HCT116 (cell line): ENCODE measurements at regions not wholly inside any gene's neighbourhood (a gene's known extent, or its start where the extent isn't known, plus 50 kb on each side); places are given as distances from the start of the nearest gene placed in this dataset.
A peak's percentile ranks its signal among the peaks of the same experiment; 100 is the strongest.

ENCODE experiments used
- ATAC-seq: fragments of 200-7000 bp; cut with Tn5 transposase; 2 replicates; pipeline ENCODE4 v1.9.1; 2020; ENCODE audit warnings: mild to moderate bottlenecking, moderate library complexity
- BruUV-seq: library from RNA; stranded (reverse); fragments of 400-500 nt; replicated peaks from 2 replicates; lab custom pipeline; 2021; lab: Mats Ljungman, UMichigan
- CTCF ChIA-PET: fragments of 300-600 bp; sonication (Branson Sonifier 250); formaldehyde crosslinking; loops from one replicate; lab custom pipeline; 2021; ENCODE audit warnings: antibody characterized with exemption; lab: Charles Lee
- POLR2A ChIA-PET: fragments of 300-600, 350-600 bp; sonication (Branson Sonifier 250); formaldehyde crosslinking; loops from one replicate; lab custom pipeline; 2021; ENCODE audit warnings: antibody characterized with exemption; lab: Charles Lee
- RAD21 ChIA-PET, 2 experiments: fragments of 300-600 bp; sonication (Branson Sonifier 250); formaldehyde crosslinking; loops; one replicate each; lab custom pipeline; 2023; ENCODE audit warnings: low total read pairs in 2 of 2; ENCODE audit not compliant: uncharacterized antibody in 2 of 2, unreplicated experiment in 2 of 2, low non-redundant PET in 1 of 2; lab: Charles Lee
- DNase-seq: peaks from one replicate; pipeline ENCODE4 v3.0.0-alpha.2; 2010; ENCODE audit warnings: low read depth, low spot score
- H2AFZ ChIP-seq: fragments of 200-600 bp; shearing (Covaris generic), sonication (generic); 2 replicates; pipeline ENCODE4 v1.6.1; 2017; ENCODE audit warnings: low read depth, mixed run types, mixed read lengths, antibody characterized with exemption, low read length; ENCODE audit not compliant: poor library complexity, severe bottlenecking
- H3K27ac ChIP-seq: 2 replicates; pipeline ENCODE4 v1.5.1; 2012; ENCODE audit warnings: low read depth, low read length
- H3K27me3 ChIP-seq: fragments of 200-600 bp; sonication (generic); 2 replicates; pipeline ENCODE4 v1.6.1; 2016; ENCODE audit warnings: mixed run types, low read length, mixed read lengths; ENCODE audit not compliant: insufficient read depth
- H3K36me3 ChIP-seq, 2 experiments: fragments of 200-500 bp in 1 of 2; fragments of 200-600 bp in 1 of 2; sonication (Bioruptor generic) in 1 of 2; sonication (generic) in 1 of 2; 2 replicates each; pipeline versions ENCODE4 v1.5.1 to v1.6.1; 2014 to 2016; ENCODE audit warnings: low read length in 2 of 2, inconsistent platforms in 1 of 2, mixed read lengths in 1 of 2, mixed run types in 1 of 2; ENCODE audit not compliant: insufficient read depth in 2 of 2, control insufficient read depth in 1 of 2
- H3K4me1 ChIP-seq, 2 experiments: fragments of 200-600 bp in 1 of 2; sonication (generic) in 1 of 2; 2 replicates each; pipeline versions ENCODE4 v1.5.1 to v1.6.1; 2012 to 2017; ENCODE audit warnings: low read length in 2 of 2, inconsistent platforms in 1 of 2, mild to moderate bottlenecking in 1 of 2, mixed read lengths in 1 of 2, mixed run types in 1 of 2, moderate library complexity in 1 of 2; ENCODE audit not compliant: insufficient read depth in 2 of 2, control insufficient read depth in 1 of 2
- H3K4me2 ChIP-seq: fragments of 200-600 bp; sonication (generic); 2 replicates; pipeline ENCODE4 v1.6.1; 2017; ENCODE audit warnings: mixed run types, low read length, mixed read lengths
- H3K4me3 ChIP-seq, 2 experiments: fragments of 200-600 bp in 1 of 2; sonication (generic) in 1 of 2; replicated peaks in 1 of 2; 2 replicates each; pipeline ENCODE4 v1.5.1; 2011 to 2016; ENCODE audit warnings: low read length in 2 of 2, control low read depth in 1 of 2, low read depth in 1 of 2, mild to moderate bottlenecking in 1 of 2, mixed read lengths in 1 of 2, mixed run types in 1 of 2
- H3K79me2 ChIP-seq: fragments of 200-600 bp; sonication (generic); 2 replicates; pipeline ENCODE4 v1.6.1; 2017; ENCODE audit warnings: mild to moderate bottlenecking, mixed run types, low read length, moderate library complexity, mixed read lengths; ENCODE audit not compliant: insufficient read depth
- H3K9ac ChIP-seq: fragments of 200-600 bp; sonication (generic); 2 replicates; pipeline ENCODE4 v1.6.1; 2016; ENCODE audit warnings: low read length, mixed read lengths
- H3K9me2 ChIP-seq: fragments of 200-600 bp; sonication (generic), shearing (Covaris generic); 2 replicates; pipeline ENCODE4 v1.6.1; 2017; ENCODE audit warnings: mixed run types, mild to moderate bottlenecking, moderate library complexity; ENCODE audit not compliant: insufficient read depth
- H3K9me3 ChIP-seq, 2 experiments: fragments of 200-500 bp in 1 of 2; fragments of 200-600 bp in 1 of 2; sonication (Bioruptor generic) in 1 of 2; sonication (generic) in 1 of 2; 2 replicates each; pipeline ENCODE4 v1.6.1; 2014 to 2017; ENCODE audit warnings: low read length in 2 of 2, mixed read lengths in 2 of 2, inconsistent platforms in 1 of 2, low read depth in 1 of 2, mild to moderate bottlenecking in 1 of 2, mixed run types in 1 of 2, moderate library complexity in 1 of 2; ENCODE audit not compliant: control insufficient read depth in 1 of 2, insufficient read depth in 1 of 2
- H4K20me1 ChIP-seq: fragments of 200-600 bp; sonication (generic), shearing (Covaris generic); 2 replicates; pipeline ENCODE4 v1.6.1; 2017; ENCODE audit warnings: mixed run types, mild to moderate bottlenecking, moderate library complexity; ENCODE audit not compliant: insufficient read depth
- CTCF ChIP-seq, 3 experiments: fragments of 200-600 bp in 1 of 3; sonication (generic) in 1 of 3; IDR thresholded peaks in 2 of 3; conservative IDR thresholded peaks in 1 of 3; 2 replicates each; pipeline ENCODE4 v1.5.1; 2012 to 2017; ENCODE audit warnings: low read depth in 2 of 3, low read length in 2 of 3, antibody characterized with exemption in 1 of 3, borderline replicate concordance in 1 of 3, control low read depth in 1 of 3, mild to moderate bottlenecking in 1 of 3, mixed read lengths in 1 of 3, mixed run types in 1 of 3, moderate library complexity in 1 of 3; ENCODE audit not compliant: insufficient read depth in 1 of 3
- ELF1 ChIP-seq: IDR thresholded peaks from 2 replicates; pipeline ENCODE4 v1.6.1; 2012; ENCODE audit warnings: low read depth, borderline replicate concordance
- FOSL1 ChIP-seq: IDR thresholded peaks from 2 replicates; pipeline ENCODE4 v1.6.1; 2012; ENCODE audit warnings: low read depth
- POLR2A ChIP-seq: IDR thresholded peaks from 2 replicates; pipeline ENCODE4 v1.7.0; 2011; ENCODE audit warnings: borderline replicate concordance; ENCODE audit not compliant: insufficient read depth, insufficient read length; ENCODE audit errors: extremely low read depth
- POLR2AphosphoS5 ChIP-seq: IDR thresholded peaks from 2 replicates; pipeline ENCODE4 v1.6.1; 2011; ENCODE audit warnings: mild to moderate bottlenecking, low read depth, low read length, moderate library complexity
- RAD21 ChIP-seq: IDR thresholded peaks from 2 replicates; pipeline ENCODE4 v1.6.1; 2012; ENCODE audit warnings: low read depth, mild to moderate bottlenecking
- REST ChIP-seq: IDR thresholded peaks from 2 replicates; pipeline ENCODE4 v1.6.1; 2012; ENCODE audit warnings: low read depth
- SRF ChIP-seq: IDR thresholded peaks from 2 replicates; pipeline ENCODE4 v1.6.1; 2012; ENCODE audit warnings: low read depth
- ZBTB33 ChIP-seq: IDR thresholded peaks from 2 replicates; pipeline ENCODE4 v1.6.1; 2011; ENCODE audit warnings: mild to moderate bottlenecking, low read length, moderate library complexity; ENCODE audit not compliant: insufficient replicate concordance; ENCODE audit errors: extremely low read depth
- ZFX ChIP-seq: fragments of 450-650 bp; IDR thresholded peaks from 2 replicates; pipeline ENCODE4 v1.6.1; 2017
- intact Hi-C: fragments of 100-400 bp; cut with micrococcal nuclease; formaldehyde crosslinking; loops from 2 replicates; pipeline ENCODE4 v1.10.0; 2022

GRCh38 chr2:160784034-160784433 lies 290.4 kb upstream of the RBMS1 start:
- Histone ChIP-seq H3K4me3 (no peak overlapping the region), H3K4me1 (no peaks in the 10 kb centered on the region), H2AFZ (no peak overlapping the region), H3K79me2 (no peaks in the 10 kb centered on the region), H3K27me3 (no peaks in the 10 kb centered on the region), H3K9ac (no peak overlapping the region), H3K36me3 (no peaks in the 10 kb centered on the region), H3K9me3 (no peaks in the 10 kb centered on the region), H4K20me1 (no peaks in the 10 kb centered on the region), H3K4me2 (no peak overlapping the region), H3K27ac (no peak overlapping the region), H3K9me2 (no peaks in the 10 kb centered on the region)
- ChIA-PET RAD21 (no interaction called here), POLR2A (no interaction called here), CTCF (no interaction called here)
- TF ChIP-seq POLR2AphosphoS5 (no peak), CTCF (IDR thresholded peaks at IDR 0.05 in 2 of 3, conservative IDR thresholded peaks at IDR 0.05 in 1 of 3; ENCODE audit: borderline replicate concordance in 1 of 3, insufficient read depth in 1 of 3, low read depth in 2 of 3, low read length in 2 of 3) (peak; percentile 29 to 36 (median 32); a peak in 3 of 6 replicates), RAD21 (peak; percentile 24; the same call in 1 of the 2 replicates), ZBTB33 (no peak)
- intact Hi-C loops, result no loop called here
- no TSS peak for BruUV-seq
- ATAC-seq (peak; percentile 70), DNase-seq (peak; percentile 1)

- Histone ChIP-seq H3K9me3 (no peaks in the 10 kb centered on the region), H3K9me2 (no peaks in the 10 kb centered on the region), H2AFZ (no peak overlapping the region), H3K9ac (no peak overlapping the region), H3K4me1 (no peaks in the 10 kb centered on the region), H4K20me1 (no peaks in the 10 kb centered on the region), H3K36me3 (no peaks in the 10 kb centered on the region), H3K4me3 (no peak overlapping the region), H3K4me2 (no peak overlapping the region), H3K79me2 (no peaks in the 10 kb centered on the region), H3K27ac (no peak overlapping the region), H3K27me3 (no peaks in the 10 kb centered on the region)
- ATAC-seq, result no peak
- intact Hi-C loops, result no loop called here
- RAD21 ChIA-PET, result no interaction called here
- CTCF ChIA-PET, result no interaction called here
- no peak for DNase-seq
- BruUV-seq, result no TSS peak
- POLR2A ChIA-PET, result no interaction called here
- TF ChIP-seq RAD21, result no peak
- TF ChIP-seq ZFX, result no peak
- no peak for TF ChIP-seq FOSL1
- TF ChIP-seq SRF, result no peak
- TF ChIP-seq ZBTB33, result no peak
- no peak for TF ChIP-seq ELF1
- no peak for TF ChIP-seq REST
- no peak for TF ChIP-seq POLR2A
Observed at GRCh38 chr2:160790738-160791137, 297.1 kb upstream of the RBMS1 start.
